ENCODE measurements at regions not wholly inside any gene's neighbourhood (a gene's known extent, or its start where the extent isn't known, plus 50 kb on each side); places are given as distances from the start of the nearest gene placed in this dataset.

DNA sequence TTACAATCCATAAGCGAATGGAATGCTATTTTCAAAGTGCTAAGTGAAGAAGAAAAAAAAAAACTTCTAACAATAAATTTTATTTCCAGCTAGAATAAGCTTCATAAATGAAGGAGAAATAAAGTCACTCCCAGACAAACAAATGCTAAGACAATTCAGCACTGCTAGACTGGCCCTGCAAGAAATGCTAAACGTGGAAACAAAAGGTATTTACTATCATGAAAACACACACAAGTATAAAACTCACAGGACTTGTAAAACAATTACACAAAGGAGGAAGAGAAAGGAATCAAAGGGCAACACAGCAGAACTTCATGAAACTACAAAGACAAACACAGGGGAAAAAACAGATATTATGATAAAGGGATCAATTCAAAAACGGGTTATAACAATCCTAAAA, 85.8 kb upstream of the NELL2 start:
- TF ChIP-seq, protein P1, sequence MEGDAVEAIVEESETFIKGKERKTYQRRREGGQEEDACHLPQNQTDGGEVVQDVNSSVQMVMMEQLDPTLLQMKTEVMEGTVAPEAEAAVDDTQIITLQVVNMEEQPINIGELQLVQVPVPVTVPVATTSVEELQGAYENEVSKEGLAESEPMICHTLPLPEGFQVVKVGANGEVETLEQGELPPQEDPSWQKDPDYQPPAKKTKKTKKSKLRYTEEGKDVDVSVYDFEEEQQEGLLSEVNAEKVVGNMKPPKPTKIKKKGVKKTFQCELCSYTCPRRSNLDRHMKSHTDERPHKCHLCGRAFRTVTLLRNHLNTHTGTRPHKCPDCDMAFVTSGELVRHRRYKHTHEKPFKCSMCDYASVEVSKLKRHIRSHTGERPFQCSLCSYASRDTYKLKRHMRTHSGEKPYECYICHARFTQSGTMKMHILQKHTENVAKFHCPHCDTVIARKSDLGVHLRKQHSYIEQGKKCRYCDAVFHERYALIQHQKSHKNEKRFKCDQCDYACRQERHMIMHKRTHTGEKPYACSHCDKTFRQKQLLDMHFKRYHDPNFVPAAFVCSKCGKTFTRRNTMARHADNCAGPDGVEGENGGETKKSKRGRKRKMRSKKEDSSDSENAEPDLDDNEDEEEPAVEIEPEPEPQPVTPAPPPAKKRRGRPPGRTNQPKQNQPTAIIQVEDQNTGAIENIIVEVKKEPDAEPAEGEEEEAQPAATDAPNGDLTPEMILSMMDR (IDR thresholded peaks at IDR 0.05; ENCODE audit: unreplicated experiment), result no peak

DNA sequence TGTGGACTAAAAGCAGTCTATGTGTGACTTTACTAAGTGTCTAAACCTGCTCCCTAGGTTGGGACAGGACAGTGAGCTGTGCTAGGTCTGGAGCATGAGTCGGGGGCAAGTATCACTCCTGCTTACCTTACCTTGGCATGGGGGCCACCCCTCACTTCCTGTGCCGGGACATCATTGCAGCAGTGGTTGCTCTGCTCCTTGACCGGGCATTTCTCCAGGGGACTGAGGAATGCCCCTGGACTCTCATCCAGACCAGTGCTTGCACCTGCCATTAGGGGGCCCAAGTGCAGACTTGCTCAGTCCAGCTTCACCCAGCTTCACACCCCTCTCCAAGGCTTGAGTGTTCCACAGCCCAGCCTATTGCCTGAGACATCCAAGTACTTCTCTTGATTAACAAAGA, 84.7 kb upstream of the NELL2 start:
- Mint-ChIP-seq H3K27me3 (no peaks in the 10 kb centered on the region), H3K4me1 (ENCODE audit: low read depth) (no peaks in the 10 kb centered on the region), H3K36me3 (ENCODE audit: insufficient read depth) (no peaks in the 10 kb centered on the region), H3K4me3 (ENCODE audit: low read depth) (no peak overlapping the region), H3K27ac (no peak overlapping the region), H3K9me3 (ENCODE audit: low read depth) (peaks cover 12% of the 10 kb centered on the region)
- DNase-seq (ENCODE audit: low spot score, unreplicated experiment), result no peak
- TF ChIP-seq, protein P1 (IDR thresholded peaks at IDR 0.05; ENCODE audit: unreplicated experiment), result peak; percentile 14

More for the DNA sequence above, 85.8 kb upstream of the NELL2 start:
- no peaks in the 10 kb centered on the region for H3K4me1 Mint-ChIP-seq (ENCODE audit: low read depth)
- no peak for DNase-seq (ENCODE audit: low spot score, unreplicated experiment)
- no peak overlapping the region for H3K27ac Mint-ChIP-seq
- no peak overlapping the region for H3K4me3 Mint-ChIP-seq (ENCODE audit: low read depth)
- H3K9me3 Mint-ChIP-seq (ENCODE audit: low read depth), result peaks cover 17% of the 10 kb centered on the region
- no peaks in the 10 kb centered on the region for H3K27me3 Mint-ChIP-seq
- no peaks in the 10 kb centered on the region for H3K36me3 Mint-ChIP-seq (ENCODE audit: insufficient read depth)

DNA sequence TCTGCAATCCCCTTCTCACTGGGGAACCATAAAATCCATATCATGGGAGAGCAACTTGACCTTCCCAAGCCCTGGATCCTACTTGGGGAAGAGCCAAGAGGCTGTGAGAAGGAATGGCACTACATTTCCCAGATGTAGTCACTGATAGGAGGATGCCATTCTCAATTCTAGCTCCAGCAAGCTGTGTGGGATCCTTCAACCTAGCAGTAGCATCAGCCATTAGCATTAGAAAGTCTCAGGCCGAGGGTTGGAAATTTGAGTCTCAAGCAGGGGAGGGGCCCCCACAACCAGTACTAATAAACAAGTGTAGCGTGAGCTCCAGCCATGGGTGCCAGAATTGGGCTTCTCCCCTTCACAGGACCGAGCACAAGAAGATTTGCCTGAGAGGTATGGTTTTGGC, 84.3 kb upstream of the NELL2 start:
- no peak overlapping the region for H3K4me3 Mint-ChIP-seq (ENCODE audit: low read depth)

DNA sequence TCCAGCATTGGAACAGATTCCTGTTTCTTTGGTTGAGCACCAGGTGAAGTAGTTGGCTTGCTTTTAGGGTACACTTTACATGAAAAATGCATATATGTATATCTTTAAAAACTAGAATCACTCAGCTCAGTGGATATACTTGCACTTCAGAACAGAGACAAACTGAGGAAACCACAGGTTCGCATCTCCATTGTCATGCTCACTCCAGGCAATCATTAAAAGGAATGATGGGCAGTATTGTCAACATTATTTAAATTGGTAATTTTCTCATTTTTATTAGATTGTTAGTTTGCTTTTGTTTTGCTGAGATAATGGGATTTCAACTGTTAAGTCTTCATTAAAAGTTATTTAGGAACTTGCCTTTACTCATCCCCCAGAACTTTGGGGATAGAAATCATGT, 71.0 kb upstream of the NELL2 start:
- DNase-seq (ENCODE audit: low spot score, unreplicated experiment), result no peak
- Mint-ChIP-seq H3K9me3 (ENCODE audit: low read depth) (no peaks in the 10 kb centered on the region), H3K27me3 (no peaks in the 10 kb centered on the region), H3K36me3 (ENCODE audit: insufficient read depth) (no peaks in the 10 kb centered on the region), H3K4me1 (ENCODE audit: low read depth) (peaks cover 7% of the 10 kb centered on the region), H3K4me3 (ENCODE audit: low read depth) (no peak overlapping the region), H3K27ac (no peak overlapping the region)
- TF ChIP-seq, protein P1 (IDR thresholded peaks at IDR 0.05; ENCODE audit: unreplicated experiment), result no peak

More for the DNA sequence above, 84.3 kb upstream of the NELL2 start:
- peaks cover 9% of the 10 kb centered on the region for H3K9me3 Mint-ChIP-seq (ENCODE audit: low read depth)
- H3K27ac Mint-ChIP-seq, result no peak overlapping the region
- TF ChIP-seq, protein P1 (IDR thresholded peaks at IDR 0.05; ENCODE audit: unreplicated experiment), result no peak
- H3K27me3 Mint-ChIP-seq, result no peaks in the 10 kb centered on the region
- no peaks in the 10 kb centered on the region for H3K36me3 Mint-ChIP-seq (ENCODE audit: insufficient read depth)
- no peaks in the 10 kb centered on the region for H3K4me1 Mint-ChIP-seq (ENCODE audit: low read depth)
- DNase-seq (ENCODE audit: low spot score, unreplicated experiment), result no peak

DNA sequence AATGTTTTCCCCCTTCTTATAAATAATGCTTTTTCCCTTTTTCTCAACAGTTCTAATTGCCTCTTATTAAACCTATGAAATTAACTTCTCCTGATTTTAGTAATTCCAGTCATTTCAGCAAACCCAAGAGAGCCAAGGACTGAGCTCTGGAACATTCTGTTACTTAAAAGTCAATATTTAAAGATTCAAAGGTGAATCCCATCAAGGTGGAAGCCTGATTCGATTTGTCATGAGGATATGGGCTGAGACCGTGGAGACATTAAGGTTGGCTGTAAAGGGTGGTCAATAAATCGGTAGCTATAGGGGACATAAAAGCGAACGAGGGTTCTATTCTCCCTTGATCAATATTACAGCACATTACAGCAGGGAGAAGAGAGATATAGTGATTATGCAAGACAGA, 66.6 kb upstream of the NELL2 start:
- H3K27me3 Mint-ChIP-seq, result no peaks in the 10 kb centered on the region

More for the DNA sequence above, 66.6 kb upstream of the NELL2 start:
- H3K4me1 Mint-ChIP-seq (ENCODE audit: low read depth), result peaks cover 7% of the 10 kb centered on the region
- no peak for DNase-seq (ENCODE audit: low spot score, unreplicated experiment)
- no peak overlapping the region for H3K27ac Mint-ChIP-seq
- no peak overlapping the region for H3K4me3 Mint-ChIP-seq (ENCODE audit: low read depth)
- H3K36me3 Mint-ChIP-seq (ENCODE audit: insufficient read depth), result no peaks in the 10 kb centered on the region
- H3K9me3 Mint-ChIP-seq (ENCODE audit: low read depth), result no peaks in the 10 kb centered on the region
- TF ChIP-seq, protein P1 (IDR thresholded peaks at IDR 0.05; ENCODE audit: unreplicated experiment), result no peak
